ENCODE measurements at regions not wholly inside any gene's neighbourhood (a gene's known extent, or its start where the extent isn't known, plus 50 kb on each side); places are given as distances from the start of the nearest gene placed in this dataset.

DNA sequence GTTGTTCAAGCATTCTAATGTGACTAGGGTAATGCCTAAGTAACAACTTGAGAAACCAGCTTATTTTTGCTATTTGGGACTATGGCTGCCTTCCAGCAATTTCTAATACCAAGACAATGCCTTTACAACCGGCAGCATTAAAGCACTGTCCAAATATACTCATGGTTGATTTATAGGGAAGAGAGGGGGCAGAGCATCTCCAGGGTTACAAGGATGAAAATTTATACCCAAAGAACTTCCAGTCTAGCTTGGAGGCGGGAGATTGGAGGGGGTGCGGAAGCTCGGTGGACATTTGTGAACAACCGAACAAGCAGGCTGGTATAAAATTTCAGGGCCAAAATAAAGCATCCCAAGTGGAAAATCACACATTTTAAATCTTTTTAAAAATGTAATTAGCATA, 79.4 kb upstream of the FOXN2 start:
- no peak overlapping the region for H3K4me3 Mint-ChIP-seq
- peaks cover 0 to 5% (median 0%) of the 10 kb centered on the region in 3 donors for H3K9me3 Mint-ChIP-seq
- no peaks in the 10 kb centered on the region for H3K27me3 Mint-ChIP-seq
- H3K27ac Mint-ChIP-seq = peak overlapping the region in 1 of 3 donors; percentile 2
- peaks cover 3% of the 10 kb centered on the region for H3K36me3 Mint-ChIP-seq
- peaks cover 0 to 6% (median 0%) of the 10 kb centered on the region in 3 donors for H3K4me1 Mint-ChIP-seq

DNA sequence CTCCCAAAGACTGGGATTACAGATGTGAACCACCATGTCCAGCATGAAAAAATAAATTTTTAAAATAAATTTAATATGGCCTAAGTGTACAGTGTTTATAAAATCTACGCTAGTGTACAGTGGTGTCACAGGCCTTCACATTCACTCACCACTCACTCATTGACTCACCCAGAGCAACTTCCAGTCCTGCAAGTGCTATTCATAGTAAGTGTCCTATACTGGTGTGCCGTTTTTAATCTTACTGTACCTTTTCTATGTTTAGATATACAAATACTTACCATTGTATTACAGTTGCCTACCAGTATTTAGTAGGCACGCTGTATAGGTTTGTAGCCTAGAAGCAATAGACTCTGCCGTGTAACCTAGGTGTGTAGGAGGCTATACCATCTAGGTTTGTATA, 76.1 kb upstream of the FOXN2 start:
- peaks cover 0 to 6% (median 0%) of the 10 kb centered on the region in 3 donors for H3K4me1 Mint-ChIP-seq
- H3K9me3 Mint-ChIP-seq = peaks cover 0 to 5% (median 0%) of the 10 kb centered on the region in 3 donors
- H3K4me3 Mint-ChIP-seq = no peak overlapping the region
- H3K36me3 Mint-ChIP-seq = peaks cover 6% of the 10 kb centered on the region
- H3K27me3 Mint-ChIP-seq = no peaks in the 10 kb centered on the region
- no peak overlapping the region for H3K27ac Mint-ChIP-seq

DNA sequence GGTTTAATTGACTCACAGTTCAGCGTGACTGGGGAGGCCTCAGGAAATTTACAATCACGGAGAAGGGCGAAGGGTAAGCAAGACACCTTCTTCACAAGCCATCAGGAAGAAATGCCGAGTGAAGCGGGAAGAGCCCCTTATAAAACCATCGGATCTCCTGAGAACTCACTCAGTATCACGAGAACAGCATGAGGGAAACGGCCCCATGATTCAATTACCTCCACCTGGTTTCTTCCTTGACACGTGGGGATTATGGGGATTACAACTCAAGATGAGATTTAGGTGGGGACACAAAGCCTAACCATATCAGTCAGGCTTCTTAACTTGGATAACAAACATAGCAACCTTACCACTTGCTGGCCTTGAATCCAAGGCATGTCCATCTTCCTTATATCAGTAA, 73.6 kb upstream of the FOXN2 start:
- Mint-ChIP-seq H3K9me3 (peaks cover 0 to 5% (median 0%) of the 10 kb centered on the region in 3 donors), H3K4me1 (peaks cover 0 to 6% (median 0%) of the 10 kb centered on the region in 3 donors), H3K36me3 (peaks cover 11% of the 10 kb centered on the region), H3K27ac (no peak overlapping the region), H3K4me3 (no peak overlapping the region), H3K27me3 (no peaks in the 10 kb centered on the region)

DNA sequence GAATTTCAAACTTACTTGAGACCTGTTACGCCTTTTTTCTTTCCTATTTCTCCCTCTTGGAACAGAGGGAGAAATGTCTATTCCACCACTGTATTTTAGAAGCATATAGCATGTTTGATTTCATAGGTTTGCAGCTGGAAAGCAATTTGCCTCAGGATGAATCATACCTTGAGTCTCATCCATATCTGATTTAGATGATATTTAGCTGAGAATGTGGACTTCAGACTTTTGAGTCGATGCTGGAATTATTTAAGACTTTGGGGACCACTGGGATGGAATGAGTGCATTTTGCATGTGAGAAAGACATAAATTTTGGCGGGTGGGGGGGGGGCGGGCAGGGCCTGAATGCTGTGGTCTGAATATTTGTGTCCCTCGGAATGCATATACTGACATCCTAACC, 67.3 kb upstream of the FOXN2 start:
- H3K4me3 Mint-ChIP-seq = no peak overlapping the region
- peaks cover 0 to 3% (median 0%) of the 10 kb centered on the region in 3 donors for H3K4me1 Mint-ChIP-seq
- H3K27me3 Mint-ChIP-seq = no peaks in the 10 kb centered on the region
- H3K9me3 Mint-ChIP-seq = peaks cover 0 to 2% (median 0%) of the 10 kb centered on the region in 3 donors
- H3K27ac Mint-ChIP-seq = no peak overlapping the region
- peaks cover 5% of the 10 kb centered on the region for H3K36me3 Mint-ChIP-seq

DNA sequence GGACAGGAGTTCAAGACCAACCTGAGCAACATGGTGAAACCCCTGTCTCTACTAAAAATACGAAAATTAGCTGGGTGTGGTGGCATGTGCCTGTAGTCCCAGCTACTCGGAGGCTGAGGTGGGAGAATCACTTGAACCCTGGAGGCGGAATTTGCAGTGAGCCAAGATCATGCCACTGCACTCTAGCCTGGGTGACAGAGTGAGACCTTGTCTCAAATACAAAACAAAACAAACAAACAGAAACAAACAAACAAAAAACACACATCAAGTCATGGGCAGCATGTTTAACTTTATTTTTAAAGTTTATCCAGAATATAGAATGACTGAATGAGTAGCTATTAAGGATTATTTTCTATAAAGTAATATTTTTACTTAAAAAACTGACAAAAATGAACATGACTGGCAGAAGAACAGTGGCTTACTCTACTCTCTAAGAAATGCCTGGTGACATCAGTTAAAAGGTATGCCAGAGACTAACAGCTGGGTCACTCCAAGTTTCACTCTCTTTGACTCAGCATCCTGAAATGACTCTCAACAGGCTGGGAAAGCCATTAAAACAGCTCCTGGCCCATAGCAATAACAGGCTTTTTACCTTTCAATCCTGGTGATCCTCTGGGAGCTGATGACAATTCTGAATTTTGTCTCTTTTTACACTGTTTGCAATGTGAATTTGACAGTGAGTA, 66.1 kb upstream of the FOXN2 start:
- H3K4me3 Mint-ChIP-seq = no peak overlapping the region
- peaks cover 0 to 2% (median 0%) of the 10 kb centered on the region in 3 donors for H3K9me3 Mint-ChIP-seq
- no peak overlapping the region for H3K27ac Mint-ChIP-seq

DNA sequence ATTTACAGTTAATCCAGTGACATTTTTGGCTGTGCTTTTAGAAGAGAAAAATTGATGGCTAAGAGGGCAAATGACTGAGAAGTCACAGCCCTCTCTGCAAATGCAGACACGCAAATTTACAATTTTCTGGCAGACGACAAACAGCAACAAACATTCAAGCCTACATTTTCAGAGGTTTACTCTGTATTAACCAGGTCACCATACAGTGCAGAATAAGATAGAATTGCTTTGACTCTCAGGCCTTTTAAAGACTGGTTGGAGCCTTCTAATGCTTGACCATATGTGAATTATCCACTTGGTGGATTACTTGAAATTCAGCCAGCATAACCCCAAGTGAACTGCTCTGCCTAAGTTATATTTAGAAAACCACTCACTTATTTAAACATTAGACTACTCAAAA, 65.5 kb upstream of the FOXN2 start:
- H3K9me3 Mint-ChIP-seq = peaks cover 0 to 2% (median 0%) of the 10 kb centered on the region in 3 donors
- H3K27me3 Mint-ChIP-seq = no peaks in the 10 kb centered on the region
- H3K4me3 Mint-ChIP-seq = no peak overlapping the region
- peaks cover 0 to 3% (median 0%) of the 10 kb centered on the region in 3 donors for H3K4me1 Mint-ChIP-seq
- H3K36me3 Mint-ChIP-seq = peaks cover 2% of the 10 kb centered on the region
- H3K27ac Mint-ChIP-seq = no peak overlapping the region

More for the DNA sequence above, 66.1 kb upstream of the FOXN2 start:
- H3K4me1 Mint-ChIP-seq = peaks cover 0 to 3% (median 0%) of the 10 kb centered on the region in 3 donors
- H3K36me3 Mint-ChIP-seq = peaks cover 5% of the 10 kb centered on the region
- no peaks in the 10 kb centered on the region for H3K27me3 Mint-ChIP-seq

DNA sequence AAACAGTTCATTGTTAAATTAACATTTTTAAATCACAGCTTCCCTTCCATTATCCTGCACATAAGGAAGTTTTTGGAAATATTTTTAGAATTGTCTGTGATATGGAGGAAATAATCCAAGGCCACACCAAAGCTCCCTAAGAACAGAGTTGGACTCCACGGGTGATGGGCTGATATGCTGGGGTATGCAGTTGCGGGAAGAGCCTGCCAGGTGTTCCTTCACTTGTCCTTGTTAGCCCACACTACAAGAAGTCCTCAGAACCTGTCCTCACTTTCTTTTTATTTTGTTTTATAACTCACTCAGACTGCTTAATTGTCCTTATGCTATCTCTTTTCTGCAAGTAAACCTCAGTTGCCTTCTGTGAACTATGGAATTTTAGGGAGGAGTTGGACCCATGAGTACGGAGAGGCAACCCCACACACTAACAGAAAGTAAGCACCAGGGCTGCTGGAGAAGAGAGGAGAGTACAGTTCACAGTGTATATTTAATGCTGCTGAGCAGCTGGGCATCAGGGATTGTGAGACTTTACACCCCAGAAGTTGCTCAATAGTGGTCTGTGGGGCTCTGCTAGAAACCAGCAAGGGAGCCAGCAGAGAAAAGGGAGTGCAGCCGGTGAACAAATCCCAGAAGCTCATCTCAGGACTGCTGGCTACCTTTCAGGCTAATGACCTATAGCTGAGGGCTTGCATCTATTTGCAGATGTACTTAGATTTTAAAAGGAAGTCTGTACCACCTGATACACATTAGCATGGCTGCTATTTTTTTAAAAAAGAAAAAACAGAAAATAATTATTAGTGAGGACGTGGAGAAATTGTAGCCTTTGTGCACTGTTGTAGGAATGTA, 64.6 kb upstream of the FOXN2 start:
- no peak overlapping the region for H3K4me3 Mint-ChIP-seq
- peaks cover 2% of the 10 kb centered on the region for H3K36me3 Mint-ChIP-seq
- peaks cover 0 to 3% (median 0%) of the 10 kb centered on the region in 3 donors for H3K4me1 Mint-ChIP-seq
- no peak overlapping the region for H3K27ac Mint-ChIP-seq
- H3K27me3 Mint-ChIP-seq = no peaks in the 10 kb centered on the region
- H3K9me3 Mint-ChIP-seq = peaks cover 0 to 2% (median 0%) of the 10 kb centered on the region in 3 donors

DNA sequence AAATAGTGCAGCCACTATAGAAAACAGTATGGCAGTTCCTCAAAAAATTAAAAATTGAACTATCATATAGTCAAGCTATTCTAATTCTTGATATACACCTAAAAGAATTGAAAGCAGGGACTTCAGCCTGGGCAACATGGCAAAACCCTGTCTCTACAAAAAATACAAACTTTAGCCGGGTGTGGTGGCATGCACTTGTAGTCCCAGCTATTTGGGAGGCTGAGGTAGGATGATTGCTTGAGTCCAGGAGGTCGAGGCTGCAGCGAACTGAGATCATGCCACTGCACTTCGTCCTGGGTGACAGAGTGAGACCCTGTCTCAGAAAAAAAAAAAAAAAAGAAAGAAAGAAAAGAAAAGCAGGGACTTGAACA, 64.0 kb upstream of the FOXN2 start:
- Mint-ChIP-seq H3K4me1 (peaks cover 0 to 3% (median 0%) of the 10 kb centered on the region in 3 donors), H3K4me3 (no peak overlapping the region), H3K9me3 (peaks cover 0 to 2% (median 0%) of the 10 kb centered on the region in 3 donors), H3K36me3 (peaks cover 2% of the 10 kb centered on the region), H3K27me3 (no peaks in the 10 kb centered on the region), H3K27ac (no peak overlapping the region)

DNA sequence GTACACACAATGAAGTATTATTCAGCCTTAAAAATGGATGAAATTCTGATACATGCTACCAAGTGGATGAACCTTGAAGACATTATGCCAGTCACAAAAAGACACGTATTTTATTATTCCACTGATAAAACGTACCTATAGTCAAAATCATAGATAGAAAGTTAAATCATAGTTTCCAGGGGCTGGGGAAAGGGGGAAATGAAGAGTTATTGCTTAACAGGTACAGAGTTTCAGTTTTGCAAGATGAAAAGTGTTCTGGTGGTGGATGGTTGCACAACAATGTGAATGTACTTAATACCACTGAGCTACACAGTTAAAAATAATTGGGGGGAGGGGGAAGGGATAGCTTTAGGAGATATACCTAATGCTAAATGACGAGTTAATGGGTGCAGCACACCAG, 63.5 kb upstream of the FOXN2 start:
- Mint-ChIP-seq H3K27me3 (no peaks in the 10 kb centered on the region), H3K4me1 (peaks cover 0 to 3% (median 0%) of the 10 kb centered on the region in 3 donors), H3K36me3 (no peaks in the 10 kb centered on the region), H3K27ac (no peak overlapping the region), H3K4me3 (no peak overlapping the region), H3K9me3 (peaks cover 0 to 2% (median 0%) of the 10 kb centered on the region in 3 donors)

DNA sequence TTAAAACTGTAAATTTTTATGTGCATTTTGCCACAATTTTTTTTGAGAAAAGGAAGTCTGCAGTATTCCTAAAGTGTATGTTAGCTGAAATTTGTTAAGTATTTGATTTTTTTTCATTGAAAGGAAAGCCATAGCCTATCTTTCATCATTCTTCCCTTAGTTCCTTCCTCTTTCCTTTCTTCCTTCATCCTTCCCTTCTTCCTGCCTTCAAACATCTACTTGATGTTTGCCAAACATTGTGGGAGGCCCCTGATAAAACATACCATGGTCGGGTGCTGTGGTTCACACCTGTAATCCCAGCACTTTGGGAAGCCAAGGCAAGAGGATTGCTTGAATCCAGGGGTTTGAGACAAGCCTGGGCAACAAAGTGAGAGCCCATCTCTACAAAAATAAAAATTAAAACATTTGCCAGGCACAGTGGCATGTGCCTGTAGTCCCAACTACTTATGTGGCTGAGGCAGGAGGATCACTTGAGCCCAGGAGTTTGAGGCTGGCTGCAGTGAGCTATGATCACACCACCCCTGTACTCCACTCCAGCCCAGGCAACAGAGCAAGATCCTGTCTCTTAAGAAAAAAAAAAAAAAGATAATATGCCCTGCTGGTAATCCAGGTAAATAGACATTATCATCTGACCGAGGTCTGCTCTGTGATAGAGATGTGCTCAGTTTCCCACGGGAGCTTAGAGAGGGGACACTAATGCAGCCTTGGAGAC, 62.9 kb upstream of the FOXN2 start:
- Mint-ChIP-seq H3K36me3 (no peaks in the 10 kb centered on the region), H3K9me3 (no peaks in the 10 kb centered on the region), H3K27me3 (no peaks in the 10 kb centered on the region), H3K4me3 (no peak overlapping the region), H3K4me1 (peaks cover 0 to 3% (median 0%) of the 10 kb centered on the region in 3 donors), H3K27ac (peak overlapping the region in 1 of 3 donors; percentile 28)

DNA sequence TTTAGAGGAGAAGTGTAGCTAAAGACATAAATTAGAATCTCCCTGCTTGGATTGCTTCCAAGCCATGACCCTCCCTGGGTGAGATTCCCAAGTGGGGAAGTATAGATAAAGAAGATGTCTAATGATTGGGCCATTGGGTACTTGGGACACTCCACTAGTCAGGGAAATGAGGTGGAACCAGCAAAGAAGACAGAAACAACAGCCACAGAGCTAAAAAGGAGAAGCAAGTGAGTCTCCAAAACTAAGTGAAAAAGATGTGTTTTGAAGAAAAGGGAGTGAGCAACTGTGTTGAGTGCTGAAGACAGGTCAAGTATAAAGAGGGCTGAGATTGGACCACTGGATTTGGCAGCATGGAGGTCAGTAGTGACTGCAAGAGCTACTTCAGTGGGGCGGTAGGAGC, 61.2 kb upstream of the FOXN2 start:
- Mint-ChIP-seq H3K27ac (no peak overlapping the region), H3K9me3 (no peaks in the 10 kb centered on the region), H3K36me3 (no peaks in the 10 kb centered on the region)

DNA sequence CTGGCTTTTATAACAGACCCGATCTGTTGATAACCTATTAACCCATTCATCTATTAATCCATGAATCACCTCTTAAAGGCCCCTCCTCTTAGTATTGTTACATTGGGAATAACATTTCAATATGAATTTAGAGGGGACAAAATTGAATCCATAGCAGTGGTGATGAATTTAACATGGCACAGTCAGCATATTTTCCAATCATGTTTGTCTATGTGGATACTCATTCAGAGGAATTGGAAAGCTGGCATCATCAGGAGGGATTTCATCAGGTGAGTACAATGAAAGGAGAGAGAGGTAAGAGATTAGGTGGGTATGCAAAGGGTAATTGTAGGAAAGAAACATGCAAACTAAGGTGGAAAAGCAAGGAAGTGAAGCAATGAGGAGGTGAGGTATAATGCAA, 59.6 kb upstream of the FOXN2 start:
- H3K4me1 Mint-ChIP-seq = peaks cover 0 to 3% (median 0%) of the 10 kb centered on the region in 3 donors
- peaks cover 2% of the 10 kb centered on the region for H3K27me3 Mint-ChIP-seq
- H3K36me3 Mint-ChIP-seq = no peaks in the 10 kb centered on the region
- no peaks in the 10 kb centered on the region for H3K9me3 Mint-ChIP-seq
- no peak overlapping the region for H3K4me3 Mint-ChIP-seq
- no peak overlapping the region for H3K27ac Mint-ChIP-seq

More for the DNA sequence above, 61.2 kb upstream of the FOXN2 start:
- peaks cover 0 to 3% (median 0%) of the 10 kb centered on the region in 3 donors for H3K4me1 Mint-ChIP-seq
- no peaks in the 10 kb centered on the region for H3K27me3 Mint-ChIP-seq
- no peak overlapping the region for H3K4me3 Mint-ChIP-seq

DNA sequence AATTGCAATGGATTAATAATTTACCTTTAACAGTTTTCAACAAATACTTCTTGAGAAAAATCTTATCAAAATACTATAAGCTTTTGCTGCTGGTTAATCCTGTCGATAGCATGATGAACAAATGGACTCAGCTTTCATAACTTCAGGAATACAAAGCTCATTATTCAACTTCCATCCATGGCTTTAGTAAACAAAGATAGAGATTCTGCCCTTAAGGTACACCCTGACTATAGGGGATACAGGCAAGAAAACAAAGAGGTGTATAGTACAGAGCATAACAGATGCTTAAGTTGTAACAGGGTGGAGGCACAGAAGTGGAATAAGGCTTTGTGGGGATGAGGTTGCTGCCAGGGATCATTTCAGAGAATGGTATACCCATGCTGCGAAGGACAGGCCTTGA, 57.0 kb upstream of the FOXN2 start:
- Mint-ChIP-seq H3K27me3 (peaks cover 2% of the 10 kb centered on the region), H3K9me3 (peaks cover 0 to 2% (median 0%) of the 10 kb centered on the region in 3 donors), H3K4me1 (no peaks in the 10 kb centered on the region), H3K36me3 (no peaks in the 10 kb centered on the region), H3K27ac (no peak overlapping the region), H3K4me3 (no peak overlapping the region)

DNA sequence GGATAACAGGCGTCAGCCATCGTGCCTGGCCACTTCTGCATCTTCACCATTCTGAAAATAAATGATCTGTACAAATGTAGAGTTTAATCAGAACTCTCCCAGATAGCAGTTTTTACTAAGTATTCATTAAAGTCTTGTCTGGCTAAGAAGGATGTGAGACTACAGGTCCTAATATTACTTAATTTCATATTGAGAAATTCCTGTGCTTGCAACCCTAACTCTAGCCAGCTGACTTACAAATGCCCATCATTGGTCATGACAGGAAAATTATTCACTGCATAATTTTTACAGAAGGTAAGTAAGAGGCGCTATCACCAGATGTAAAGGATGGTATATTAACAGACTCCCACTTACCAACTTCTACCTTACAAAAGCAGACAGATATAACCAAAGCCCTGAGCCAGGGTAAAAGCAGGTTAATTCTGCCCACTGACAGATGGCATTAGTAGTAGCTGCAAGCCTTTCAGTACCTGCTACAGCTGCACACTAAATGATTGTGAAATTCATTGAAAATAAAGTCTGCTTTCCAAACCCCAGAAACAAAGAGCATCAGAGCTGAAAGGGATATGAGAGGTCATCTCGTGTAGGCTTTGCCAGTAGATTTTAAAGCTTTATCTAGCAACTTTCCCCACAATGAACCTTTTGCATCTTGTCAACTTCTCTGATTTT, 55.9 kb upstream of the FOXN2 start:
- peaks cover 2% of the 10 kb centered on the region for H3K27me3 Mint-ChIP-seq
- no peak overlapping the region for H3K27ac Mint-ChIP-seq
- H3K4me3 Mint-ChIP-seq = no peak overlapping the region

More for the DNA sequence above, 55.9 kb upstream of the FOXN2 start:
- Mint-ChIP-seq H3K4me1 (no peaks in the 10 kb centered on the region), H3K9me3 (peaks cover 0 to 2% (median 0%) of the 10 kb centered on the region in 3 donors), H3K36me3 (no peaks in the 10 kb centered on the region)
